GM19395 (cell line): ENCODE measurements at regions not wholly inside any gene's neighbourhood (a gene's known extent, or its start where the extent isn't known, plus 50 kb on each side); places are given as distances from the start of the nearest gene placed in this dataset.

Experiments used
- ATAC-seq: cut with Tn5 transposase; IDR thresholded peaks from one replicate; pipeline ENCODE4 v1.9.1; 2021; ENCODE audit warnings: mild to moderate bottlenecking, moderate library complexity; ENCODE audit not compliant: unreplicated experiment

GRCh38 chr2:56099963-56100362 lies 83.8 kb upstream of the CCDC85A start:
- no peak for ATAC-seq

DNA sequence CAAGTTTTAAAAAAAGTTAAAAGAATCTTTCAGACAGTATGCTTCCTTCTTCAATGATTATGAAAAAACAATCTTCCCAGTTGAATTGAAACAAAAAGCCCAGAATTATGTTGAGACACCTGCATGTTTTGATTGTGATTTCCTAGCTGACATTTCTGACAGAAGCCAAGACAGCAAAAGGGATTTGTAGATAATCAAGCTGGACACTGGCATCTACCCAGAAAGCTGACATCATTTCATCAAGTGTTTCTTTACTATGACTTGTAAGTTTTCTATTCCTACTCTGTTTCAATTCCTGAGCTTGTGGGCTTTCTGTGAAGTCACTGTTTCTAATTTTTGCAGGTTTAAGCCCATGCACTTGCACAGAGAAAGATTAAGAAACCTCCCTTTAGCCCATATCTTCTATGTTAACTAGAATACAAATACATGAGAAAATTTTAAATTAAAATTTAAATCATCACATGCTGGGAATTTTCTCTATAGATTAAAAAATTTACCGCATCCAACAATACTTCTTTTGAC lies 82.9 kb upstream of the CCDC85A start:
- no peak for ATAC-seq

GRCh38 chr2:56102098-56102497 lies 81.7 kb upstream of the CCDC85A start:
- no peak for ATAC-seq

DNA sequence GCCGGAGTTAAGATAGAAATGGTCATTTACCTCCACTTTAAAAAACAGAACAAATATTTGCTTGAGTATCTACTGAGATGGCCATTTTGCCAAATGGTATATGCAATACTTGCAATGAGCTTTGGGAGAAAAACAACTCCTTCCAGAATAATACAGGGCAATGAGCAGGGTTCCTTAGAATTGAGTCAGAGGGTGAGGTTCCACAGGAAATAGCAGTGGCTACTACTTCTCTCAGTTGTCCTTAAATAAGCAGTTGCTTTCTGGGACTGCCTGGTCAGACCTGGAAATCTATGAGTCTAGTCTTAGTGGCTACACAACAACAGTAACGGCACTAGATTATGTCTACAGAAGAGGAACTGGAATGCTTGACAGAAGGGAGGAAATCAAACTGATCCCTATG lies 80.9 kb upstream of the CCDC85A start:
- ATAC-seq = no peak

GRCh38 chr2:56104962-56105361 lies 78.8 kb upstream of the CCDC85A start:
- ATAC-seq = no peak

DNA sequence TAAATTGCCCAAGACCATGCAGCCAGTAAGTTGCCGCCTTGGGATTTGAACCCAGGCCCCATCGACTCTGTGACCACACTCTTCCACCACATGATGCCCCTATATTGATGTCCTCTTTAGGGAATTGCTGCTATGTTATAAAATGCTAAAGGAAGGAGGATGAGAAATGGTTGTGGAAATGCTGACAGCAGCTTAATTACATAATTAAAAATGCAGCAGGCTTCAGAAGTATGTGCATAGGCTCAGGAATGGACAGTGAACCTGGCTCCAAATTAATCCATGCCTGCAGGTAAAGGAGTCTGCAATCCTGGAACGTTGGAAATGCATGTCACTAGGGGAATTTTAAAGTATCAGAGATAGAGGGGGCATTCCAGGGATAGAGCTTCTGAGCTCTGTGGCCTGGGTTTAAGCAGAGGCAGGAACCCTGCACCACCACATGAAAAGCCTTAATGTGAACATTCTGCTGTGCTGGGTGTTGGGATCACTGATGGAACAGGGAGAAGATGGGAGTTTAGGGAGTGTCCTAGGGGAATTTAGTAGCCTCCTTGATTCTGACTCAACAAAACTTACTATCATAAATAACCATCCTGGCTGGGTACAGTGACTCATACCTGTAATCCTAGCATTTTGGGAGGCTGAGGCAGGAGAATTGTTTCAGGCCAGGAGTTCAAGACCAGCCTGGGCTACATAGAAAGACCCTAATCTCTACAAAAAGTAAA lies 76.1 kb upstream of the CCDC85A start:
- no peak for ATAC-seq

DNA sequence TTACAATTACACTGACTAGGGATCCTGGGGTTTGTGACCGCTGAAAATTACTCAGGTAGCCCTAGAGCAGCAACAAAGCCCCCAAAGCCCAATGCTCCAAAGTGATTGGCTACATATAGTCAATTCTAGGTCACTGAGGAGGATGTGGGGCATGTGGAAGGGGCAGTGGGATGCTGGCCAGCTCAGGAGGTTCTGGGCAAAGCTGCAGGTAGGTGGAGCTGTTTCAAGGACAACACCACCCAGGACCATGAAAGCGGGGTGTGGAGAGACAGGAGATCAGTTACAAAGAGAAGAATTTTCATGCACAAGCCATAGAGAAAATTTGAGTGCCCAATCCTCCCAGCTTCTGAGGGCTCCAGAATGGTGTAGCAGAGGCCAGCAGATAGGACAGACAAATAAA lies 75.0 kb upstream of the CCDC85A start:
- no peak for ATAC-seq

- ATAC-seq = no peak
Observed at GRCh38 chr2:56109994-56110393, 73.8 kb upstream of the CCDC85A start.

- ATAC-seq = no peak
Observed at GRCh38 chr2:56113382-56113975, 70.3 kb upstream of the CCDC85A start.

DNA sequence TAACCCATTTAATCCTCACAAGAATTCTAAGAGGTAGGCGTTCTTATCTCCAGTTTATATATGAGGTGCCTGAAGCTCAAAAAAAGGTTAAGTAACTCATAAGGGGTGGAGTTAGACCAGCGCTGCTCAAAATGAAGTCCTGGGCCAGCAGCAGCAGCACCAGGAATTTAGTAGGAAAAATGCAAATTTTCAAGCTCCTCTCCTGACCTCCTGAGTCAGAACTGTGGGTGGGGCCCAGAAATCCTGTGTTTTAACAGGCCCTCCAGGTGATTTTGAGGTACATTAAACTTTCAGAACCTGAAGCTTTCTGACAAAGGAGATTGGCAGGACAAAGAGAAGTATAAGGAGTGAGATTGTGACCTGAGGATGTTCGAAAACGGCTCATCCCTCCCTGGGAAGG lies 66.0 kb upstream of the CCDC85A start:
- no peak for ATAC-seq

DNA sequence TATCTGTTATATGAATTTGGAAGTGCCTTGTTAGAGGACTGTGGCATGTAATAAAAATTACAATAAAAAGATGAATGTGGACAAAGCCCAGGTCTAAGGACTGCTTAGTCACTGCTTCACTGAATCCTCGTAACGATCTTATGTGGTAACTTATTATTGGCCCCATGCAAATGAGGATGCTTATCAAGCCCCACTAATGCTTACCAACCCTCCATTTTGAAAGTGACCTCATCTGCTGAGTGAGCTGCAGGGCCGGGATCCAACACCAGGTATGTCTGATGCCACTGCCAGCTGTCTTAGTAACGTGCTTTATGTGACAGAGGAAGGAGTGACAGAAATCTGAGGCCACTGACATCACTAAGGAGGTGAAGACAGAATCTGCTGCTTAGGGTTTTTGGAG lies 65.3 kb upstream of the CCDC85A start:
- no peak for ATAC-seq

DNA sequence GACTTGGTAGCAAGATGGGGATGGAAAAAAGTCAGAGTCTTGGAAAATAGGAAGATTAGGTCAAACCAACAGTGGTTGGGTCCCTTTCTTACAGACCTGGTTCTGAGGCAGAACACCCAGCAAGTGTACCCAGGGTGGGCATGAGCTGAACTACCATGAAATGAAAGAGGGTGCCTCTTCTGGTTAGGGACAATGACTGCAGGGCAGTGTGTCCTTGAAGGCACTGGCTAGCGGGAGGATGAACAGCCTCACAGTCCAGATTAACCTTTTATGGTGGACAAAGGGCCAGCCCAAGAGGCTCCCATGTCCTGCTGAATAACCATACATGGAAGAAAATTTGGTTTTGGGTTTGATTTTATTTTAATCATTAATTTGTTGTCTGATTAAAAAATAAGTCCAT lies 61.8 kb upstream of the CCDC85A start:
- ATAC-seq = no peak

GRCh38 chr2:56123538-56123937 lies 60.3 kb upstream of the CCDC85A start:
- no peak for ATAC-seq

DNA sequence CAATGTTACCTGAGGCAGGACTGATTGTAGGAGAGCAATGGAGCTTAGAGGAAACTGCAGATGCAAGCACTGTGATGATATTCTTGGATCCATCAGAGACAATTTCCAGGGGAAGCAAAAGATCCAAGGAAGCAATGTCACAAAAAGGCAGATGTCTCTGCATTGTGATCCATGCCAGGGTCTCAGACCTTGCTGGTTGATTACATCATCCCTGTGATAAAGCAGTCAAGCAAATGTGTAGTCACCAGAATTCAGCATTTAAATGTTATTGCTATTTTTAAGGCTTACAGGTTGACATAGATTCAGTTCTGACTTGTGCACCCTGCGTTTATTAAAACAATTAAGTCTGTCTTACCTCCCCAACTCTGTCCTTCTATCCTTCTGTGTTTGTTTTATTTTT lies 56.8 kb upstream of the CCDC85A start:
- ATAC-seq = no peak

DNA sequence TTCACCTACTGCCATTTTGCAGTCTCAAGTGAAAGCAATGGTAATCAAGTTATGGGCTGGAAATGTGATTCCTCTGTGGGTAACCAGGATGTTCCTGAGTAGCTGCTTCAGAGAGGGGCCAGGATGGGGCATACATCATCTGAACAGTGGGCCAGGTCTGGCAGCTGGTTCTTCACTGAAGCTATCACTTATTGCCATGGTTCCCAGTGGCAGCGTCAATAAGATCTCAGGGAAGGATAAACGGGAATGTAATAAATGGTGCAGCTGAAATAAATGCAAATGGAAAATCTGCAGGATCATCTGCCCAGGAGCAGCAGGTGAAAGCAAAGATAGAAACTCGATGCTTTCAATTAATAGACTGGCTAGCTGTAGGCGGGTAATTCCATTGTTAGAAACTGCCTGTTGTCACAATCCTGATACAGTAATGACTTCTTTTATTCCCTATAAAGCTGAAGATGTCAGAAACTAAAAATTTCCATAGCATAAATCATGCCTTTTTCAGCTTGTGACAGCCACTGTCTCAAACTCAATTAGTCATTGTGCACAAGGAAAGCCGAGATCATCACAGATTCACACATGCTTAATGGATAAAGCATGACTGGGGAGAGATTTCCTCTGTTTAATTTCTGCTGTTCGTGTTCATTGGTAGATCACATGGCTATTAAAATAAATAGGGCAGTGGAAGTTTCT lies 56.2 kb upstream of the CCDC85A start:
- no peak for ATAC-seq

- no peak for ATAC-seq
Observed at GRCh38 chr2:56128235-56128634, 55.6 kb upstream of the CCDC85A start.

DNA sequence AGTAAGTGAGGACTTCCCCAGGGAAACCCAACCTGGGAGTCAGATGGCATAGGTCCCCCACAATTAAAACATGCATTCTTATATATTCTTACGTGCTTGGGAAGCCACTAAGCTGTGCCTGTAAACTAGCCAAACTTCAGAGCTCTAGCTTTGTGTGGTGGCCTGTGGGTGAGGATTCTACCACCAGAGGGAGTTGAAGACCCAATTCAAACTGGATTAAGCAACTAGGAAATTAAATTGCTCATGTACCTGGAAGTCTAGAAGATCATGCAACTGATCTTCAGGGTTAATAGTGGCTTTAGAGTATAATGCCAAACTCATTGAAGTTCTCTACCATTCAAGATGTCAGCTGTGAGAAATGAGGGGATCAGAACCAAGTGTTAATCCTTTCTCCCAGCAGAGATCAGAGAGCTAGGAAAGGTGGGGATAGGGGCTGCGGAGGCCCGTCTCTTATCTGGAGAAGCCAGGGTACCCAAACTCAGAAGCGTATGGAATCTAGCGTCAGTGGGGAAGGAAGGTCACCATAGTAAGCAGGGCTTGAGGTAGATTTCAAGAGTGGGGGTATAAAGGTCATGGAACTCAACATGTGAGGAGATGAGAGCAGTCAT lies 53.2 kb upstream of the CCDC85A start:
- no peak for ATAC-seq

DNA sequence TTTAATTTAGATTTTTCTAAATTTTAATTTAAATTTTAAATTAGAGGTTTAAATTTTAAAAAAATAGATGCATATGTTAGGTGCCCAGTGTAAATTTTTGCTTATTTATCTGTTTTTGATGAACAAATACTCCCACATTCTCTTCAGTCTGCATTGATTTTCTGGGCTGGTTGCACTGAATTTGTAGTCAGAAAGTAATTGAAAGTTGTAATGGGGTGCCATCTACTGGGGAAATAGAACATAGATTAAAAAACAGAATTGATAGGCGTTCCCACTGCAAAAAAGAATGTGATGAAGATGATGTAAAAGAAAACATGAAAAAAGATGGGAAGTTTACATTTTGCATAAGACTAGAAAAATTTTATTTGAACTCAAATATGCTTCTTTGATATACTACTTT lies 51.7 kb upstream of the CCDC85A start:
- ATAC-seq = no peak

DNA sequence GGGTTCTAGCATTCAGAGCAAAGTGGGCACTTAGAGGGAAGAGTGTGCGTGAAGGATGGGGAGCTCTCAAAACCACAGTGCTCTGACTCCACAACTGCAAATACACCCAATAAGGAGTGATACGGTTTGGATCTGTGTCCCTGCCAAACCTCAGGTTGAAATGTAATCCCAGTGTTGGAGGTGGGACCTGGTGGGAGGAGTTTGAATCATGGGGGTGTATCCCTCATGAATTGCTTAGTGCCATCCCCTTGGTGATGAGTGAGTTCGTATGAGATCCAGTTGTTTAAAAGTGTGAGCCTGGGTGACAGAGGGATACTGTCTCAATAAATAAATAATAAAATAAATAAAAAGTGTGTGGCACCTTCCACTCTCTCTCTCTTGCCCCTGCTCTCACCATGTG lies 50.3 kb upstream of the CCDC85A start:
- no peak for ATAC-seq

DNA sequence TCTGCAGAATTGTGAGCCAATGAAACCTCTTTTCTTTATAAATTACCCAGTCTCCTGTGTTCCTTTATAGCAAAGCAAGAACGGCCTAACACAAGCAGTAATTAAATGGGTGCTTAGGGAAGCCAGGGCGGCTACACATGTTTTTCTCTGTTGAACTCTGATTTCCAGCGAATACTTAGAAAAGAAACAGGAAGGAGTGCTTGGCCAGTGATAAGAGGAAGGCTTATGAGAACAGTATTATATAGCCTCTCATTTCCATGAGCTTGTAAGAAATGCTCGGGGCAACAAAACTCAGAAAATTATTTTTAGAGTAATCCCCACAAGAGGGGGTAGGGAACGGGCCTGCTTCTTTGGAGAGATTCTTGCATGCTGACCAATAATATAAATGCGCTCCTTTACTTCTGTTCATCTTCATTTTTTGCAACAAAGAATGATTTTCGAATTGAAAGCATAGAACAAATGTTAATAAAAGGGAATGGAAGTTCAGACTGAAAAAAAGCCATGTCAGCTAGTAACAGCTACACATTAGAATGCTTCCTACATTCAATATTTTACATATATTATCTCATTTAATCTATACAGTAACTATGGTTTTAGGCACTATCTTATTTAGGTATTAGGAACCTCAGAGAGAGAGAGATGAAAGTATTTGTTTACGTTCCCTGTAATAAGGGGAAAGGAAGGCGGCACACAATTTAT lies 49.7 kb upstream of the CCDC85A start:
- ATAC-seq = no peak
